Stimulated activated memory B cell treated with anti-CD40 and anti-IgM and Interleukin-4, amounts not matched to agents 10 μg/mL and 1 μg/mL and 100 μg/mL, for 72 hours (primary cell): ENCODE measurements at regions not wholly inside any gene's neighbourhood (a gene's known extent, or its start where the extent isn't known, plus 50 kb on each side); places are given as distances from the start of the nearest gene placed in this dataset.

Source experiments
- ATAC-seq: fragments of 150-1000 bp; cut with Tn5 transposase; 2 replicates; pipeline ENCODE4 v1.10.0; 2021
- H3K27ac Mint-ChIP-seq: one replicate; pipeline ENCODE4 v1.8.0; 2022; ENCODE audit warnings: mild to moderate bottlenecking, mixed read lengths
- H3K27me3 Mint-ChIP-seq: one replicate; pipeline ENCODE4 v1.8.0; 2022; ENCODE audit warnings: mixed read lengths
- H3K36me3 Mint-ChIP-seq: one replicate; pipeline ENCODE4 v1.8.0; 2022; ENCODE audit warnings: mixed read lengths
- H3K4me1 Mint-ChIP-seq: one replicate; pipeline ENCODE4 v1.8.0; 2022; ENCODE audit warnings: mixed read lengths
- H3K4me3 Mint-ChIP-seq: one replicate; pipeline ENCODE4 v1.8.0; 2022; ENCODE audit warnings: mild to moderate bottlenecking, moderate library complexity, mixed read lengths
- H3K9me3 Mint-ChIP-seq: one replicate; pipeline ENCODE4 v1.8.0; 2022; ENCODE audit warnings: mixed read lengths

DNA sequence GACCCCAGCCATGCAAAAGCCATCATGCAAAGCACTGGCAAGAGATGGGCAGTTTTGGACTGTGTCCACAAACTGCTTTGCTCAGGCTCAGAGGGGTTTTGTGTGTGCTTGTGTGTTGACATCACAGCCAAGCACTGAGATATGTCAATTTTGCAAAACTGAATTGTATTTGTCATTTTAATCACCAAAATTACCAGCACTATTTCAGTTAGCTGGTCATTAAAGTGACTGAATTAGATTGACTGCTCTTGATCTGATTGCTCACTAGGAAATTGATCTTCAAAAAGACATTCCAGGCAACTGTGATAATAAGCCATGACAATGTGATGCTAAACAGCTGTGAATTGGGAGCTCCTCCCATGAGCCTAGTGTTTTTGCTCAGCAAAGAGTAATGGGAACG is 337.3 kb upstream of the GNPDA2 start:
- Mint-ChIP-seq H3K4me1 (no peaks in the 10 kb centered on the region), H3K9me3 (peaks cover 7% of the 10 kb centered on the region), H3K36me3 (no peaks in the 10 kb centered on the region), H3K4me3 (no peak overlapping the region), H3K27ac (no peak overlapping the region), H3K27me3 (no peaks in the 10 kb centered on the region)
- ATAC-seq = no peak

DNA sequence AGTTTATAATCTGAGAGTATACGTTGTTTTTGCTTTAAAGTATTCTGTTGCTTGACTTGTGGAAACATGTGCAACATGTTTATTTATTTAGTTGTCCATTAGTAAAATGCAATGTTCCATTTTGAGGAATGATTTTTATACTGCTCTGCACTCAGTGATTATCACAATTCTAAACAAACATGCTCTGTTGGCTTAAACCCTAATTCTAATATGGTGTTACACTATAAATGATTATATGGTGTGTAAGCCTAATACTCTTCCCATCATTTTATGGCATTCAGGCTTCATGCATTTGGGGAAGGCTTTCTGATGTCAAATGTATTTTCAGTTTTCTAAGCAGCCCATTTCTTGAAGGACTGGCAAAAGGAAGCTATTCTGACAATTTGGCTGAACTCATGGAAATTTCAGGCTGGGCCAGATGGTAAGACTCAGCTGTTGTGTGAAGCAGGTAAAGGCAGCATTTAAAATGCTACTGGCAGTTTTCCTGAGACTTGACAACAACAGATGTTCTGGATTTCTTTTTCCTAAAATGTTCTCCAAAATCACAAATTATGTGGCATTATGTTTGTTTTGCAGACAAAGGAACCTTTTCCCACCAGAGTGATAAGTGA is 336.7 kb upstream of the GNPDA2 start:
- ATAC-seq = no peak
- H3K4me1 Mint-ChIP-seq = no peaks in the 10 kb centered on the region
- no peaks in the 10 kb centered on the region for H3K36me3 Mint-ChIP-seq
- peaks cover 7% of the 10 kb centered on the region for H3K9me3 Mint-ChIP-seq
- no peak overlapping the region for H3K4me3 Mint-ChIP-seq
- H3K27me3 Mint-ChIP-seq = no peaks in the 10 kb centered on the region
- H3K27ac Mint-ChIP-seq = no peak overlapping the region

- no peak for ATAC-seq
- Mint-ChIP-seq H3K36me3 (no peaks in the 10 kb centered on the region), H3K4me1 (no peaks in the 10 kb centered on the region), H3K27me3 (no peaks in the 10 kb centered on the region), H3K27ac (no peak overlapping the region), H3K4me3 (no peak overlapping the region), H3K9me3 (peaks cover 7% of the 10 kb centered on the region)
Observed at GRCh38 chr4:45043911-45044310, 317.6 kb upstream of the GNPDA2 start.

GRCh38 chr4:45036677-45037076 is 310.3 kb upstream of the GNPDA2 start:
- Mint-ChIP-seq H3K4me3 (no peak overlapping the region), H3K4me1 (no peaks in the 10 kb centered on the region), H3K27me3 (no peaks in the 10 kb centered on the region), H3K9me3 (no peaks in the 10 kb centered on the region), H3K36me3 (no peaks in the 10 kb centered on the region), H3K27ac (no peak overlapping the region)
- ATAC-seq = no peak

- H3K27ac Mint-ChIP-seq = no peak overlapping the region
- ATAC-seq = no peak
- no peak overlapping the region for H3K4me3 Mint-ChIP-seq
- peaks cover 4% of the 10 kb centered on the region for H3K9me3 Mint-ChIP-seq
- no peaks in the 10 kb centered on the region for H3K4me1 Mint-ChIP-seq
- H3K27me3 Mint-ChIP-seq = no peaks in the 10 kb centered on the region
- H3K36me3 Mint-ChIP-seq = no peaks in the 10 kb centered on the region
Observed at GRCh38 chr4:45033676-45034419, 307.5 kb upstream of the GNPDA2 start.

- Mint-ChIP-seq H3K9me3 (peaks cover 7% of the 10 kb centered on the region), H3K27me3 (no peaks in the 10 kb centered on the region), H3K36me3 (no peaks in the 10 kb centered on the region), H3K4me3 (no peak overlapping the region), H3K27ac (no peak overlapping the region), H3K4me1 (no peaks in the 10 kb centered on the region)
- ATAC-seq = no peak
Observed at GRCh38 chr4:45030059-45030458, 303.7 kb upstream of the GNPDA2 start.

- H3K9me3 Mint-ChIP-seq = peaks cover 3% of the 10 kb centered on the region
- ATAC-seq = no peak
- H3K4me1 Mint-ChIP-seq = no peaks in the 10 kb centered on the region
- no peaks in the 10 kb centered on the region for H3K36me3 Mint-ChIP-seq
- no peak overlapping the region for H3K4me3 Mint-ChIP-seq
- H3K27me3 Mint-ChIP-seq = no peaks in the 10 kb centered on the region
- H3K27ac Mint-ChIP-seq = no peak overlapping the region
Observed at GRCh38 chr4:45007508-45007907, 281.2 kb upstream of the GNPDA2 start.

DNA sequence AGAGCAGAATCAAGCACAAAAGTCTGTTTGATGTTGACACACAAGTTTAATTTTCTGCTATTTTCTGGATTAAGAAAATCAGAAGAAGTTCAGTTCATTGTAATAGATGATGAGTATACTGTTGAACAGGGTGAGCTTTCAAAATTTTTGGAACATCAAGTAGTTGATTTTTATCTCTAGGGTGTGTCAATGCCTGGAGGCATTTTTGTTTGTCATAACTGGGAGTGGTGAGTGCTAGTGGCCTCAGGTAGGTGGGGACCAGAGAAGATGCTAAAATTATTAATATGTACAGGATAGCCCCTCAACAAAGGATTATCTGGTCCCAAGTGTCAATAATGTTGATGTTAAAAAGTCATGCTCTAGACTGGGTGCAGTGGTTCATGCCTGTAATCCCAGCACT is 279.7 kb upstream of the GNPDA2 start:
- Mint-ChIP-seq H3K4me3 (no peak overlapping the region), H3K36me3 (no peaks in the 10 kb centered on the region), H3K9me3 (peaks cover 3% of the 10 kb centered on the region), H3K27me3 (no peaks in the 10 kb centered on the region), H3K4me1 (no peaks in the 10 kb centered on the region), H3K27ac (no peak overlapping the region)
- ATAC-seq = no peak

GRCh38 chr4:45004847-45005565 is 278.6 kb upstream of the GNPDA2 start:
- H3K36me3 Mint-ChIP-seq = no peaks in the 10 kb centered on the region

DNA sequence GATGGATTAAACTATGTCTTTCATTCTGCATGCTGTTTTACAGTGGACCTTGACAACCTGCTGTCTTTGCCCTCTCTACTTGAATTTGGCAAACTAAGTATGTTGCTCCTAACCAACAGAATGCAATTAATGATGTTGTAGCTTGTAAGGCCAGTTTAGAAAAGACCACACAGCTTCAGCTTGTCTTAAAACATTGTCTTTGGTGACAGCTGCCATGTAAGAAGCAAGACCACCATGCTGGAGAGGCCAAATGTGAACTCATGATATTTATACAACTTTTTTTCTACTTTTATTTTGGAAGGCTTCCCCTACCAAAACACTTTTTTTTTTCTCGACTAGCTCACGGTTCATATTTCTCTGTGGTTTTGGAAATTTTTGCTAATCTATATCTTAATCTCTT is 278.0 kb upstream of the GNPDA2 start:
- Mint-ChIP-seq H3K36me3 (no peaks in the 10 kb centered on the region), H3K27ac (no peak overlapping the region), H3K4me3 (no peak overlapping the region), H3K4me1 (no peaks in the 10 kb centered on the region), H3K27me3 (no peaks in the 10 kb centered on the region), H3K9me3 (peaks cover 3% of the 10 kb centered on the region)
- no peak for ATAC-seq

More at GRCh38 chr4:45004847-45005565, 278.6 kb upstream of the GNPDA2 start:
- no peak for ATAC-seq
- peaks cover 3% of the 10 kb centered on the region for H3K9me3 Mint-ChIP-seq
- H3K27me3 Mint-ChIP-seq = no peaks in the 10 kb centered on the region
- H3K4me1 Mint-ChIP-seq = no peaks in the 10 kb centered on the region
- no peak overlapping the region for H3K27ac Mint-ChIP-seq
- H3K4me3 Mint-ChIP-seq = no peak overlapping the region

DNA sequence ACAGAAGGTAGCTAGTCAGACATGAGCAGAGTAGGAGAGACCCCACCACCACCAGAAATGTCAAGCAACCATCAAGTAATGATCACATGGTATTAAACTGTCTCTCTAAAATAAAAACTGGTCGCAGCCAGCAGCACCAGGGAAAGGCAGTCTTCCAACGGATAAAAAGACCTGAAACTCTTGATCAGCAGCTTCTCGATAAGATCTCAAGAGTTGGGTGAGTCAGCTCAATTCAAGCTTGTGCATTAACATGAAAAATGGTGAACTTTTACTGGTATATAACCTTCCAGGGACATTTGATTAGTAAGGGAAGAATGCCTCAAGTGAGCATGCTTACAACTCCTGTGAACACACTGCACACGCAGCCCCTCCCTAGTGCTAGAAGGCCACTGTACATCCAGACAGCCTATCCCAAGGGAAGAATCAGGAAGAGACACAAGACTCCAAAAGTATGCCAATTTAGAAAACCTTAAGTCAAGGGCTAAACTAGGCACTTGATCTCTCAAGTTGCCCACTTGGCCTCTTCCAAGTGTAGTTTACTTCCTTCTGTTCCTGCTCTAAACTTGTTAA is 270.0 kb upstream of the GNPDA2 start:
- no peak for ATAC-seq
- H3K27ac Mint-ChIP-seq = no peak overlapping the region
- no peaks in the 10 kb centered on the region for H3K4me1 Mint-ChIP-seq
- no peaks in the 10 kb centered on the region for H3K9me3 Mint-ChIP-seq
- H3K36me3 Mint-ChIP-seq = no peaks in the 10 kb centered on the region
- H3K27me3 Mint-ChIP-seq = no peaks in the 10 kb centered on the region
- no peak overlapping the region for H3K4me3 Mint-ChIP-seq

DNA sequence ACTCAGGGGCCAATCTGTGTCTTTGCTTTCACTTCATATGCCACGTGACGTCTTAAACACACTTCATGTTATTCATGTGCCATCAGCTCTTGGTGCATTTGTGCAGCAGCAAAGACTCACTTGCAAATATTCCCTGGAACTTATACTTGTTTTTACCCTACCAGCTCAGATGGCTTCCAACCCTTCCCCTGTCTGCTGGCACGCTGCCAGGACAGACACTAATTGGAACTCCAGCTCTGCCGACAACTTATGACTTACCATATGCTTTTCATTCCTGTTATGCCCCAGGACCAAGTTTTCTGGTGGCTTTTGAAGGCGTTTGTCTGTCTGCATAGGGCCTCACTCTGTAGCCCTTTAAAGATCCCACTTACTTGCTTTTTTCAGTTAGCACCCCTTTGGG is 261.7 kb upstream of the GNPDA2 start:
- H3K27ac Mint-ChIP-seq = no peak overlapping the region
- no peak overlapping the region for H3K4me3 Mint-ChIP-seq
- H3K27me3 Mint-ChIP-seq = no peaks in the 10 kb centered on the region
- no peaks in the 10 kb centered on the region for H3K36me3 Mint-ChIP-seq
- peaks cover 3% of the 10 kb centered on the region for H3K9me3 Mint-ChIP-seq
- H3K4me1 Mint-ChIP-seq = no peaks in the 10 kb centered on the region
- no peak for ATAC-seq

DNA sequence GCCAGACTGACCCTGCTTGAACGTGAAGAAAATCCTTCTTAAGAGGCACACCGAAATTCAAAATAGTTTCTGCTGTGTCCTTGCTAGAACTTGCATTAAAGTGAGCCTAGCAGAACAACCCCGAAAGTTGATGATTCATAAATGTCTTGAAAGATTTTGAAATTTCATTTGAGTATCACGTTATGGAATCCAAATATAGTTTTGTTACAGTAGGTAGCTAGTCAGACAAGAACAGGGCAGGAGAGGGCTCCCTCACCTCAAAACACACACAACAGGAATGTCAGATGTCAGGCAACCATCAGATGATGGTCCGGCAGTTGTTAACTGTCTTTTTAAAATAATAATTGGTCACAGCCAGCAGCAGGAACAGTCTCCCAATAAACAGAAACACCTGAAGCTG is 259.6 kb upstream of the GNPDA2 start:
- Mint-ChIP-seq H3K9me3 (peaks cover 5% of the 10 kb centered on the region), H3K27ac (no peak overlapping the region), H3K4me3 (no peak overlapping the region), H3K27me3 (no peaks in the 10 kb centered on the region), H3K4me1 (no peaks in the 10 kb centered on the region), H3K36me3 (no peaks in the 10 kb centered on the region)
- no peak for ATAC-seq

DNA sequence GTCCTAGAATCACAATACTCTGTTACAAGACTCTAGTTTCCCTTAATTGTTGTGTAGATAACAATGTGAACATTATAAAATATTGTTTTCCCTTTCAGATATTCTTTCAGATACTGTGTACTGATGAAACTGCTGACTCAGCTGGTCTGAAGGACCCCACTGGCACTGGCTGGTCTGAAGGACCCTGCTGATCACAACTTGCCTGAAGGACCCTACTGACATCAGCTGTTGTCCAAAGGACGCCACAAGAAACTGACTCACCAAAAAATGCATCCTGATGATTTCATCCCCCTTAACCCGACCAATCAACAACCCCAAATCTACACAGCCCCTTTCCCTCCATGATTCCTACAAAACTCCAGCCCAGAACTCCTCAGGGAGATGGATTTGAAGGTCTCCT is 258.8 kb upstream of the GNPDA2 start:
- no peak for ATAC-seq
- no peaks in the 10 kb centered on the region for H3K4me1 Mint-ChIP-seq
- no peaks in the 10 kb centered on the region for H3K36me3 Mint-ChIP-seq
- H3K27me3 Mint-ChIP-seq = no peaks in the 10 kb centered on the region
- peaks cover 6% of the 10 kb centered on the region for H3K9me3 Mint-ChIP-seq
- H3K27ac Mint-ChIP-seq = no peak overlapping the region
- no peak overlapping the region for H3K4me3 Mint-ChIP-seq

DNA sequence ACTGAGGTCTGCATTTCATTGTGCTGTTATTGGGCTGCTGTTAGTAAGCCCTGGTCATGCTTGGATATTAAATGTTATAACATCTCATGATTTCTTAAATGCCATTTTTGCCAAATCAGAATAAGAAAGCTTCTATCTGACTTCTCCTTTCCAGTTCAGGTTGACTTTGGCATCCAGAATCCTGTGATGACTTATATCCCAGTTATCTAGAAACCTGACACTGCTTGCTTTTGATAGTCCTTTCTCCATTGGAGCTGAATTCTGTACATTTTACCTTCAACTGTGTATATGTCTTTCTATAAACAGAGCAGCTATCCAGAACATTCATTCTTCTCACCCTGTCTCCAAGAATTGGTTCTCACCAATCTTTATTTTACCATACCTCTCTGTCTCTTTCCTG is 257.7 kb upstream of the GNPDA2 start:
- Mint-ChIP-seq H3K4me3 (no peak overlapping the region), H3K27ac (no peak overlapping the region), H3K36me3 (no peaks in the 10 kb centered on the region), H3K9me3 (peaks cover 6% of the 10 kb centered on the region), H3K27me3 (no peaks in the 10 kb centered on the region), H3K4me1 (no peaks in the 10 kb centered on the region)
- no peak for ATAC-seq

GRCh38 chr4:44983083-44983482 is 256.7 kb upstream of the GNPDA2 start:
- peaks cover 3% of the 10 kb centered on the region for H3K9me3 Mint-ChIP-seq
- no peaks in the 10 kb centered on the region for H3K36me3 Mint-ChIP-seq
- no peak overlapping the region for H3K27ac Mint-ChIP-seq
- no peaks in the 10 kb centered on the region for H3K27me3 Mint-ChIP-seq
- no peak overlapping the region for H3K4me3 Mint-ChIP-seq
- H3K4me1 Mint-ChIP-seq = no peaks in the 10 kb centered on the region
- no peak for ATAC-seq
